ENCODE measurements at regions not wholly inside any gene's neighbourhood (a gene's known extent, or its start where the extent isn't known, plus 50 kb on each side); places are given as distances from the start of the nearest gene placed in this dataset.

- TF ChIP-seq CTCF (conservative IDR thresholded peaks at IDR 0.05 in 1 of 2, IDR thresholded peaks at IDR 0.05 in 1 of 2; ENCODE audit: extremely low read depth in 1 of 2, insufficient read depth in 1 of 2, low read depth in 1 of 2, low read length in 2 of 2) (no peak), EZH2 (IDR thresholded peaks at IDR 0.05; ENCODE audit: borderline replicate concordance, low read length) (no peak)
Observed at GRCh38 chr6:27811451-27811772, 100.8 kb downstream of the OR2B2 start.
